A204.1 (cell line): ENCODE measurements at regions not wholly inside any gene's neighbourhood (a gene's known extent, or its start where the extent isn't known, plus 50 kb on each side); places are given as distances from the start of the nearest gene placed in this dataset.
A peak's percentile ranks its signal among the peaks of the same experiment; 100 is the strongest.

Experiments
- FAIRE-seq: peaks from 2 replicates; lab custom pipeline; 2012; peaks lifted over from hg19 to GRCh38; lab: Jason Lieb, UNC

DNA sequence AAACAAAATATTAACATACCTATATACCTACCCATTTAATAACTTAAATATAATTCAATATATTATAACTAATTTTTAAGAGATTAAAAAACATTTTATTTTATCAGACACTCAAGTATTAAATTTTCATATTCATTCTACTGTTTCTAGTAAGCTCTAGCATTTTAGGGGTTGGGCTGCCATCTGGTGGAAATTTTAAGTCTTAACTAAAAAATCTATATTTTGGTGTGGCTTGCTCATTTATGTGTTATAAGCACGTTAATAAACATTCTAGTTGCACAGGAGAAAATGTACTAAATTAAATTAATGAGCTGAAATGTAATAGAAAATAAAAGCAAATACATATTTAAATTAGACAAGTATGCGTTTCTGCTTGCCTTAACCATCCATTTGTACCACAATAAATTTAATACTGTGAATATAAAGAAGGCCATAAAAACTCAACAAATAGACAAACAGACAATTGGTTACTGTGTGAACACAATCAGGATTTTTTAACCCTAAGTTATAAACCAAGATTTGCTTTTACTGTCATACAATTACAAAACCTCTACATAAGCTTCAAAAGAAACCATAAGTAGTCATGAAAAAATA is 1728.3 kb upstream of the CDH9 start:
- peak; percentile 99 for FAIRE-seq

DNA sequence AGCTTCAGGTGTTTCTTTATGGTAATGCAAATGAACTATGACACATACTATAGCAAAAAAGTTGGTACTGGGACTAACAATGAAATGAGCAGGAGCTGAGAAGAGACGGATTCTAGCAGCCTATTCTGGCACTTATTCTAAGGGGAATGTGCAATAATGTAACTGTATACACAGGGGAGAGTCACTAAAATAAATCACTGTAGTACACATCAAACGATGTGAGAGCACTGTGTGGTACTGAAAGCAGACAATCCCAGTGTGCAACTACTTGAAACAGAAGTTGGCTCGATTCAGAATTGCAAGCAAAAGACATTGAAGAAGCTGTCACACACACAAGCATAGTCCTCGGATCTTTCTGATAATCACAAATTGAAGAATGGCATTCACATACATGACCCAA is 1713.0 kb upstream of the CDH9 start:
- FAIRE-seq = no peak

DNA sequence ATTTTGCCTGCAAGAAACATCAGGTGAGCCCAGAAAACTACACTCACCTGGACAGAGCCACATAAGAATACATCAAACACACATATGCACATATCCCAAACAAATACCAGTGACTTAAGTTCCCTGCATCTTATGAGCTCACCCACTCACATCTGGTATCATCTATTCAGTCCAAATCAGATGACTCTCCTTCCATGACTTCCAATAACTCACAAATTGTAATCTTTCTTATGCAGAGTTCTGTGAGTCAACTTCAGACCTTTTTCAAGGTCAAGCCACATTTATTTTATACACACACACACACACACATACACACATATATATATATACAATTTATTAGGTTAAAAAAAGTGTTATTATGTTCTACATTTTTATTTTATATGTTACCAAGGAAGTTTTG is 1711.9 kb upstream of the CDH9 start:
- FAIRE-seq = no peak

DNA sequence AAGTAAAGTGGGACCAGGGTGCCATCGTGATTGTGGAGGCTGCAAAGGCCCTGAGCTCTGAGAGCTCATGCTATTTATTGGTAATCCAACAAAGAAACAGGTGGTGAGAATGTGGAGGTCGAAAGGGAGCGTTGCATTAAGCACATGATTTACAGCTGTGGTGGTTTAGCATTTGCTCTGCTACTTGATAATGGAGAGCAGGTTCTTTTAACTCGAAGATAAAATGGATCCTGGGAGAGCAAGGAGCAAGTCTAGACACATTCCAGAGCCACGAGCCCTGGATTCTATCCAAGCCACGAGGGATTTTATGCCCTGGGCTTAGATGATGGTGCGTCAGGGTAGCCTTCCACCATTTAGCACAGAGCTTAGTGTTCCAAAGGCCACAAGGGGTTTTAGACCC is 1710.1 kb upstream of the CDH9 start:
- FAIRE-seq = no peak

DNA sequence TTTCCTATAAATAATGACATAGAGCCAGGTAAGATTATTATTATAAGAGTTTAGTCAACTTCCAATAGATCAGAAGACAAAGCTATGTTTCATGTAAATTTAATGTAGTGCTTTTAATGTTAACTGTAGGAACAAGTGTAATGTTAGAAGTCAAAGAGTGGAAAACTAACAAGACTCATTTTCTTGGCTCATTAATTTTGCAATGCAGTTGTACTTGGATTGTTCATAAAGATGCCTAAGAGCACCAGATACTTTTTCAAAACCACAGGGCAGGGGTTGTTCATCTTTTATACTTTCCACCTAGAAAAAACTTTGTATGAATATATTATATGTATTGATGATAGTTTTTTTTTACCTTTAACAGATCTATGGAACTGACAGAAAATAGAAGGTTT is 1705.3 kb upstream of the CDH9 start:
- FAIRE-seq = no peak

DNA sequence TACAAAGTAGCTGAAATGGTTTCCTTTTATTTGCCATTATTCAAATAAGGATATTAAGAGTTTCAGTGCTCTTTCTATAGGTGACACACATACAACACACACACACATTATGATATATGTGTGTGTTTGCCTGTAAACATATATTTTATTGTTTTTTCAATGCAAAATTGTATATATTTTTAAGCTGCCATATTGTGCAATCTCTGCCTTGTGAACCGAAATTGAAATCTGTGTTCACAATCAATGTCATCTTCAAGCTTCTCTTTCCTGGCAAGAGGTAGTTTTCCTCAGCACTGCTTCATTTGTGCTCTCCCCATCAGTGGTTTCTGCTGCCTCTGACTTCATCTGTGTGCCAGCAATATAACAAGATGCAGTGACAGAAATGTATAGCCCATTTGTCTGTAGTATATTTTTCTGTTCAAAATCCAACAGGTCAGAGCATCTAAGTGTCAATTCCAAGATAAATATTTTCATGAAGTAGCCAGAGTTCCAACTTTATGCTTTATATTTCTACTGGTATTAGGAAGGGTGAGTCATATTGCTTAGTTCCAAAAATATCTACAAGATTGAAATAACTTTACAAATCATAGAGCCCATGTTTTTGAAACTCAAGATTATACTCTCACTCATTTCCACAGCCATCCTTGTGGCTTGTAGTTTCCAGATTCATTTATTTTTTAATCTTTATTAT is 1704.8 kb upstream of the CDH9 start:
- no peak for FAIRE-seq

DNA sequence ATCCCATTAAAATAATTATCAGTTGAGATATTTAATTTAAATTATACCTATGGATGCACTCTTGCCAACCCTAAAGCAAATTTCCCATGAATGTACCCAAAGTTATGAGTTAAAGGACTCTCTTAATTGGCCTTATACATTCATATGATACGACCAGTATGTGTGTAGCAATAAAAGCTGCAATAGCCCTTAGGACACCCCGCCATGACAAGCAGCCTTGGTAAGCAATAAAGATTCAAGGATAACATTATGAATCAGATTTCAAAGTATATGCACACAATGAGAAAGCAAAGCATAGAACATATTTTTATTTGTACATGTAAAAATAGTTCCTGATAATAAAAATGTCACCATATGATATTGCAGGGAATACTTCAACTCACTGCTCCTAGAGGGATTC is 1699.3 kb upstream of the CDH9 start:
- no peak for FAIRE-seq

DNA sequence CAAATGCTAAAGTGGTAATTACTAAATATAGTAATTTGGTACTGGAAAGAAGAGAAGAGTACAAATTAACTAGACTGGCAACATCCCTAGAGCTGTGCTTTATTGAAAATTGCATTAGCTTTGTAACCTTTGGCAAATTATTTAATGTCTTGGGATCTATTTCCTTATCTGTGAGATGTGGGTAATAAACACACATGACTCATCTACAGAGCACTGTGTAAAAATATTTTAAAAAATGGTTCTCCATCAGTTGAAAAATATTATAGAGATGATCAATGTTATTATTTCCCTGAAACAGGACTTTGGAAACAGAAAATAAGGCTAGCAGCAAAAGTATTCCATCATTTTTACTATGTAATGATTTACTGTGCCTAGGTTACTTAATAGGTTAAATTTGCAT is 1698.8 kb upstream of the CDH9 start:
- no peak for FAIRE-seq

DNA sequence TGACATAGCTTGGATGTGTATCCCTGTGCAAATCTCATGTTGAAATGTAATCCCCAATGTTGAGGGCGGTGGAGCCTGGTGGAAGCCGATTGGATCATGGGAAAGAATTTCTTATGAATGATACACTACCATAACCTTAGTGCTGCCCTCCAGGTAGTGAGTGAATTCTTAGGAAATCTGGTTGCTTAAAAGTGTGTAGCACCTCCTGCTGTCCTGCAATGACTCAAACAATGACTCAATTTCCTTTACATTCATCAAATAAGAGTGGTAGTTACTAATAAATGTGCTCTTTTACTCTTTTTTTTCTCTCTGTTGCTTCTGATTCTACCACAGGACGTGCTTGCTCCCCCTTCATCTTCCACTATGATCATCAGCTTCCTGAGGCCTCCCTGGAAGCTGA is 1696.0 kb upstream of the CDH9 start:
- no peak for FAIRE-seq

DNA sequence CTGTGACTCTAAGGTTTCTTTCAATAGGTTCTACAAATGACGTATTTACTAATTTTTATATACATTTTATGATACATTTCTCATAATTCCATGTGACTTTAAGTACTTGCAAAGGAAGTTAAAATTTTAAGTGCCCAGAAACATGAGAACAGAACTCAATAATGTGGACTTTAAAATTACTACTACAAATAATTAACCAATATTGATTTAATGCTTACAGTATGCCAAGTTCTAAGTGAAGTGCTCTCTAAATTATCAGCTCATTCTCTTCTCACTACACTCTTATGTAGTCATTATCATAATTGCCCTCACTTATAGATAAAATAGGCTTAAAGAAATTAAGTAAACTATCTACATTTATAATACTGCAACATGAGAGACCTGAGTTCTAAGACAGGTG is 1690.7 kb upstream of the CDH9 start:
- no peak for FAIRE-seq

DNA sequence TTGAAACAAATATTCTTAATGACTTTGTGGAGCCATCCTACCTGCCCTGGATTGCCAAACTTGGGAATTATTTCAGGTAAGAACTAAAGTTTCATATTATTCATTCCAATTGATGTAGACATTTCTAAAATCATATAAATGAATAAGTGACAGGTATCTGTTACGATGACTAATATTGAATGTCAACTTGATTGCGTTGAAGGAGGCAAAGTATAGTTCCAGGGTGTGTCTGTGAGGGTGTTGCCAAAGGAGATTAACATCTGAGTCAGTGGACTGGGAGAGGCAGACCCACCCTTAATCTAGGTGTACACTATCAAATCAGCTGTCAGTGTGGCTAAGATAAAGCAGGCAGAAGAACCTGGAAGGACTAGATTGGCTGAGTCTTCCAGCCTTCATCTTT is 1688.4 kb upstream of the CDH9 start:
- FAIRE-seq = no peak

DNA sequence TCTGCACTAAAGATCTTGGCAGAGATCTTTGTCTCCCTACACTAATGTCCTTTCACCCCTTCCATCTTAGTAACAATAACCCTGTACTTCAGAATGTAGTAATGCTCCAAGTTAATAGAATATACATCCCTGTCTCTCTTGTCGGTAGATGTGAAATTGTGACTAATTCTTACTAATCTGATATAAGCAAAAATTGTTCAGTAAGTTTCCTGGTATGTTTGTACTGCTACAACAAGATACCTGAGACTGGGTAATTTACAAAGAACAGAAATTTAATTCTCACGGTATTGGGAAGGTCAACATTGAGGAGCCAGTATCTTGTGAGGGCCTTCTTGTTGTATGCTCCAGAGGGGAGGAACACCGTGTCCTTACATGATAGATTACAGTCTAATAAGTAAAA is 1686.6 kb upstream of the CDH9 start:
- FAIRE-seq = no peak

DNA sequence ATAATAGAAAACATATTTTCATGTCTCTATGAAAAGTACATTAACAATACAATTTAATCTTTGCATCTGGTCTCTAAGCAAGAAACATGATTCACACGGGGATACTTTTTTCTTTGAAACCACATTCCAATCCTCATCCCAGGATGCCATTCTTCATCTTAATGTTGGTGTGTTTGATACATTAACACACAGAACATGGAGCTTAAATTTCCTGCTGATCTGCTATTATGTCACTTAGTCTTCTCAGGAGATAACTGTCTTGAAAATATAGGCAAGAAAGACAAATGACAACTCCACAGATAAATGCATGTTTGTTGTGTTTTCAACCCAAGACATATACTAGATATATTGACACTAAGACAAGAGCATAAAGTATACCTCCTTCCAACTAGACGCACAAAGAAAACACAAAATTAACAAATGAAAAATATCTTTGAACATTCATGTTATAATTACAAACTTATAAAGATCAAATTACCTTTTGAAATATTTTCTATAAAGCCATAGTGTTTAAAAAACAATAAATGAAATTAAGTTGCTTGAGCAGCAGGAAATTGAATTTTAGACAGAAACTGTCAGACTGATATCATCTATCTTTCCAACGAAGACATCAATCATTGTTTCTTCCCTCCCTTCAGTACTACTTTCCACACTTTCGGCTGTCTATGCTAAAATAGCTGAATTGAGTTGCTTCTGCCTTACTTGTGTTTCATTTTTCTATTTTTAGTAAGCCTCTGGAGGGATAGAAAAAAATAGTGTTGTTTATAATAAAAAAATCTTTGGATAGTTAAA is 1676.7 kb upstream of the CDH9 start:
- no peak for FAIRE-seq

DNA sequence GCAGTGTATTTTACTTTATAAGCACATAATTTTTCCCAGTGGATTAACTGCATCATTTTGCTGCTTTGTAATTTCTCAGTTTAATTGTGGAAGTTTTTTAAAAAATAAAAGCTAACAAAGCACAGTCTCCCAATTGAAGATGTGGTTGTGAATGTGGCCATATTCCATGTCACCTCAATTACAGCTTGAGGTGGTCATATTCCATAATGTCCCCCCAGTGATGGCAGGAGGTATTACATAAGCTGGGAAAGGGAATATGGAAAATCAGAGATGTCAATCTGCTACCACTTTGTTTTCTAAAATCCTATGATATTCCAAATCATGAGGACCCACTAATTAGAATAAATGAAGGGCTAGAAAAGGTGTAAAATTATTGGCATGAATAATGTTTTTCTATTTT is 1672.0 kb upstream of the CDH9 start:
- FAIRE-seq = no peak

DNA sequence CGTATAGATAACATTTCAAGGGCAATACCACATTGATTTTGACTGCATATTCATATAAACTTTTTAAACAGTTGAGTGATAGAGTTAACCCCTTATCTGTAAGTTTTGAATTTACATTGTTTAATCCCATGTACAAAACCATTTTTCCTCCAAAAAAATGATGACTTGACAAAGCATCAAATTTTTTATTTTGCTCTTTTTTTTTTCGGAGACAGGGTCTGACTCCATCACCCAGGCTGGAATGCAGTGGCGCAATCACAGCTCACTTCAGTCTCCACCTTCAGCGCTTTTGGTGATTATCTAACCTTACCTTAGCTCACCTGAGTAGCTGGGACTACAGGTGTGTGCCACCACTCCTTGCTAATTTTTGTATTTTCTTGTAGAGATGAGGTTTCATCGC is 1670.1 kb upstream of the CDH9 start:
- FAIRE-seq = no peak

DNA sequence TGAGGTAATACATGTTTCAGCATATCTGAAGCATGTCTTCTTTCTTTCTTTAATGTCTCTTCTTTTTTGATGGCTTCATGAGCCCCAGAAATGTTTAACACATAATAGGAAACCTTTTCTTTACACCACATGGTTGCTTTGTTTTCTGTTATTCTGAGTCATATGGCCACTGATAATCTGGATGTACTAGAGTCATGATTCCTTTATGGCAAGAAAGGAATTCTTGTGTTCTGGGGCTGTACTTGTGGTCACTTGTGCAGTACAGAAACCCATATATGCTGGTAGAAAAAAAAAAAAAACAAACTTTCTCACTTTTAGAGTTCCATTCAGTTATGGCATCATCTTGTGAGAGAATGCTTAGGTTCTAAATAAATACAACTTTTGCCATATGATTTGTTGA is 1669.3 kb upstream of the CDH9 start:
- FAIRE-seq = no peak

DNA sequence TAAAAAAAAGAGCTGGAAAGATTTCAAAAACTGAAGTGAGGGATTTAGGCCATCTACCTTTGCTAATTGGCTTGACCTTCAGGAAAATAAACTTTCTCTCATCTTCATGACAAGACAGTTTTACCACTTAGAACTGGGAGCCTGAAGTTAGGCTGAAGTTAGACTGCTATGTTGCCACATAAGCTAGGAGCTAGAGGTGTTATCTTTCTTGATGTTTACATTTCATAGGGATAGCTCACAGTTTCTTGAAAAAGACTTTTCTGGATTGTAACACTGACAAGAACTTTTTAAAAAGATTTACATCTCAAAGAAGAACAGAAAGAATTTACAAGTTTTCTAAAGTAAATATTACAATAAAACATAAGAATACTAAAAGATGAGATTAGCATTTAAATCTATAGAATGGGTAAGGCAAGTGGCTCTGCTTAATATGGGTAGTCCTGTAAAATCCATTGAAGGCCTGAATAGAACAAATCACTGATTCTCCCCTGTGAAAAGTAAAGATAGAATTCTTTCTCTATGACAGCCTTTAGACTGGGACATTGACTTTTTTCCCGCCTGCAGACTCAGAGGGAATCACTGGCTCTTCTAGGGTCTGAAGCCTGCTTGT is 1665.4 kb upstream of the CDH9 start:
- no peak for FAIRE-seq

DNA sequence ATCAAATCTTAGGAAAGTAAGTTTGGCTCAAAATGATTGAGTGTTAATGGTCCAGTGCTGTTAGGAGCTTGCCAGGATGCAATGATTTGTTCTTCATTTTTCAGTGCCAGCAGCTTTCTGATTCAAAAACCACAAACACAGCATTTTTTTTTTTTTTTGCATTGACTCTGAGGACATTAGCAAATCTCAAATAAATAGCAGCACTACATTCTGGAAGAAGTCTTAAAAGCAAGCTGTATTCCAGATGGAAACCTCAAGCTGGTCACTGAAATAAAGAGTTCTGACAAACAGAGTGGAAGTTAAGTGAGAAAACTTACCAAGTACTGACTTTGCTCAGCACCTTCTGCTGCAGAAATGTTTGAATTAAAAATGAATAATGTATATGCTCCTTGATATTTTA is 1653.1 kb upstream of the CDH9 start:
- no peak for FAIRE-seq

DNA sequence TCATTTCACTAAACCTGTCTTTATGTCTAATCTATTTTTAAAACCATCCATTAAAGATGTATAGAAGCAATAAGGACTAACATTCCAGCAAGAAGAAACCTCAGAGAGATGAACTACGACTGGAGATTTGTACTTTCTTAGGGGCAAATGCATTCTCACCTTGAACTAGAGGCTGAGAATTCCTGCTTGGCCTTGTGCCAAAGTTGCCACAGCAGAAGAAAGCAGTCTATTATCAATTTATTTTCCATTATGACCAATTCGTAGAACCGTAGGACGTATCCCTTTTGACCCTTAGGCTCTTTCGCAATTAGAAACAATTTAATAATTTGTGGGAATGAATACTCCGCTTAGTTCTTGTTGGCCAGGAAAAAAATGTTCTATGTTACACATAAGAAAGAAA is 1647.4 kb upstream of the CDH9 start:
- FAIRE-seq = no peak

DNA sequence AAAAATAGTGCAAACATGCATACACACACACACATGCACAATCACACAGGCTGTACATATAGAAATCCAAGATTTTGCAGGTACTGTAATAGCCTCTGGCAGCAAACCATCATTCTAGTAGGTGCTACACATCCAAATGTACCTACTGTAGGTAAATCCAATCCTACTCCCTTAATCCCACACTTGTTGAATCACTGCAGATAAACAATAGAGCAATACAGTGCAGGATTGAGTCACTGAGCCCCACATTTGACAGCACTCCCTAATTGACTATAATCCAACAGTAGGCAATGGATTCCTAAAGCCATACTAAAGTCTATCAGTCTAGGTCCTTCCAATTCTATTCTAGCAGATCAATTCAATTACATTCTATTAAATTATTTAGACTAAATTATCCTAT is 1640.5 kb upstream of the CDH9 start:
- no peak for FAIRE-seq

DNA sequence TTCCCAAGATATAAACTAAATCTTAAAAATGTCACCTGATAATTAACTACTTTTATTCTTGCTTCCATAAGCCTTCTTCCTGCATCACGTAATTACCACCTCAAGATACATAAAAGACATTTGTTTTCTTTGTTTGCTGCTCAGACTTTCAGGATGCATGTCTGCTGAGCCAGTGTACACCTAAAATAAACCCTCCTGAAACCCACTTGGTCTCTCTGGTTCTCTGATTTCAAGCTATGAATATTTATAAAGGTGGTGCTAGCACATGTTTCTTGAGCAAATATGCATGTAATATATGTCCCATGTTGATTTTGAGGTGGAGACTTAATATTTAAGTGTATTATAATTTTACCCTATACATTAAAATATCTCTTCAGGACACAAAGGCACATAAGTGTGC is 1627.7 kb upstream of the CDH9 start:
- FAIRE-seq = no peak

DNA sequence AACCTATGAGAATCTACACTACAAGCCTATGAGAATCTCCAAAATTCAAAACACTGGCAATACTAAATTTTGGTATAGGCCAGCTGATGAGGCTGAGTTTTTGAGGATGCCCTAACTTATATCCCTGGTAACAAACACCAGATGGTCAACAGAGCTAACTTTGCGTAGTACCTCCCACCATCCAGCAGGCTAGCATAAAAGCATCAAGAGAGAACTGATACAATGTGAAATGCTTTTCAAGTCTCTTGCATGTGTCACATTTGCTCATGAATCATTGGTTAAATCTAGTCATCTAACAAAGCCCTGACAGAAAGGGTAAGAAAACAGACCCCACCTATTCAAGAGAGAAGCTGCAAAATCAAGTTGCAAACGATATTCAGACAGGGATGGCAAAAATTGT is 1609.7 kb upstream of the CDH9 start:
- no peak for FAIRE-seq

DNA sequence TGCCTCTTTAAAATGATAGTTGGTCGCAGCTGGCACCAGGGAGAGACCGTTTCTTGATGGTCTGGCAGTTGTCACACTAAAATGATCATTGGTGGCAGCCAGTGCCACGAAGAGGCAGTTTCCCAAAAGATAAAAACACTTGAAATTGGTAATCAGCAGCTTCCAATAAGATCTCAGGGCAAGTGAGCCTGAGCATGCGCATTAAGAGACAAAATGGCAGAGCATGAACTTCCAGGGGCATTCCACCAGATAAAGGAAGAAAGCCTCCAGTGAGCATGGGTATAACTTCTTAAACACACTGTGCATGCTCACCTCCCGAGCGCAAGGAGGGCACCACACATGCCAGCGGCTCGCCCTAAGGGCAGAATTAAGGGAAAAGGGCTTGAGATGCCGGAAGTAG is 1594.2 kb upstream of the CDH9 start:
- no peak for FAIRE-seq
